Nephron (organoid): ENCODE measurements at regions not wholly inside any gene's neighbourhood (a gene's known extent, or its start where the extent isn't known, plus 50 kb on each side); places are given as distances from the start of the nearest gene placed in this dataset.
"Not testable (repeated sequence)": the region's sequence is repeated elsewhere in the genome, so short reads cannot be mapped to it uniquely, and the experiment has no call there.

ENCODE experiments used
- H3K27ac Mint-ChIP-seq, 3 experiments: 2 replicates each; pipeline ENCODE4 v1.8.0; 2020; ENCODE audit warnings: mixed read lengths in 3 of 3, mild to moderate bottlenecking in 2 of 3, moderate library complexity in 1 of 3
- H3K27me3 Mint-ChIP-seq: 2 replicates; pipeline ENCODE4 v1.8.0; 2021; ENCODE audit warnings: low read depth, mild to moderate bottlenecking, moderate library complexity, mixed read lengths
- H3K36me3 Mint-ChIP-seq: 2 replicates; pipeline ENCODE4 v1.8.0; 2020; ENCODE audit warnings: low read depth, mixed read lengths
- H3K4me1 Mint-ChIP-seq: 2 replicates; pipeline ENCODE4 v1.8.0; 2020; ENCODE audit warnings: mixed read lengths
- H3K4me3 Mint-ChIP-seq, 3 experiments: 2 replicates each; pipeline ENCODE4 v1.8.0; 2020; ENCODE audit warnings: mild to moderate bottlenecking in 3 of 3, mixed read lengths in 3 of 3, moderate library complexity in 2 of 3
- H3K9me3 Mint-ChIP-seq: 2 replicates; pipeline ENCODE4 v1.8.0; 2020; ENCODE audit warnings: mixed read lengths
- TF ChIP-seq, protein P1 (sequence below), 3 experiments: fragments of 200-600 bp; sonication (generic); IDR thresholded peaks; one replicate each; pipeline ENCODE4 v1.5.0; 2021; ENCODE audit warnings: antibody characterized with exemption in 3 of 3; ENCODE audit not compliant: unreplicated experiment in 3 of 3

- not testable (repeated sequence) for H3K4me3 Mint-ChIP-seq, H3K9me3 Mint-ChIP-seq, H3K4me1 Mint-ChIP-seq, H3K27ac Mint-ChIP-seq, H3K27me3 Mint-ChIP-seq, H3K36me3 Mint-ChIP-seq
Measured at GRCh38 chr17:13659051-13659450, 57.3 kb upstream of the HS3ST3A1 start.

GRCh38 chr17:13665872-13666635, 64.3 kb upstream of the HS3ST3A1 start:
- H3K4me1 Mint-ChIP-seq = no peaks in the 10 kb centered on the region
- H3K27ac Mint-ChIP-seq = no peak overlapping the region
- H3K4me3 Mint-ChIP-seq = no peak overlapping the region
- H3K9me3 Mint-ChIP-seq = peaks cover 33% of the 10 kb centered on the region
- TF ChIP-seq, protein P1, sequence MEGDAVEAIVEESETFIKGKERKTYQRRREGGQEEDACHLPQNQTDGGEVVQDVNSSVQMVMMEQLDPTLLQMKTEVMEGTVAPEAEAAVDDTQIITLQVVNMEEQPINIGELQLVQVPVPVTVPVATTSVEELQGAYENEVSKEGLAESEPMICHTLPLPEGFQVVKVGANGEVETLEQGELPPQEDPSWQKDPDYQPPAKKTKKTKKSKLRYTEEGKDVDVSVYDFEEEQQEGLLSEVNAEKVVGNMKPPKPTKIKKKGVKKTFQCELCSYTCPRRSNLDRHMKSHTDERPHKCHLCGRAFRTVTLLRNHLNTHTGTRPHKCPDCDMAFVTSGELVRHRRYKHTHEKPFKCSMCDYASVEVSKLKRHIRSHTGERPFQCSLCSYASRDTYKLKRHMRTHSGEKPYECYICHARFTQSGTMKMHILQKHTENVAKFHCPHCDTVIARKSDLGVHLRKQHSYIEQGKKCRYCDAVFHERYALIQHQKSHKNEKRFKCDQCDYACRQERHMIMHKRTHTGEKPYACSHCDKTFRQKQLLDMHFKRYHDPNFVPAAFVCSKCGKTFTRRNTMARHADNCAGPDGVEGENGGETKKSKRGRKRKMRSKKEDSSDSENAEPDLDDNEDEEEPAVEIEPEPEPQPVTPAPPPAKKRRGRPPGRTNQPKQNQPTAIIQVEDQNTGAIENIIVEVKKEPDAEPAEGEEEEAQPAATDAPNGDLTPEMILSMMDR (IDR thresholded peaks at IDR 0.05; ENCODE audit: unreplicated experiment in 3 of 3) = no peak
- H3K36me3 Mint-ChIP-seq = peaks cover 7% of the 10 kb centered on the region
- peaks cover 6% of the 10 kb centered on the region for H3K27me3 Mint-ChIP-seq

- no peak overlapping the region for H3K4me3 Mint-ChIP-seq
- peaks cover 7% of the 10 kb centered on the region for H3K36me3 Mint-ChIP-seq
- no peaks in the 10 kb centered on the region for H3K4me1 Mint-ChIP-seq
- TF ChIP-seq, protein P1 (IDR thresholded peaks at IDR 0.05; ENCODE audit: unreplicated experiment in 3 of 3) = no peak
- H3K27me3 Mint-ChIP-seq = peaks cover 9% of the 10 kb centered on the region
- peaks cover 45% of the 10 kb centered on the region for H3K9me3 Mint-ChIP-seq
- H3K27ac Mint-ChIP-seq = no peak overlapping the region
Measured at GRCh38 chr17:13671341-13671740, 69.6 kb upstream of the HS3ST3A1 start.

GRCh38 chr17:13671771-13672170, 70.0 kb upstream of the HS3ST3A1 start:
- Mint-ChIP-seq H3K9me3 (peaks cover 45% of the 10 kb centered on the region), H3K27me3 (peaks cover 9% of the 10 kb centered on the region), H3K27ac (no peak overlapping the region), H3K36me3 (peaks cover 7% of the 10 kb centered on the region), H3K4me3 (no peak overlapping the region), H3K4me1 (no peaks in the 10 kb centered on the region)
- TF ChIP-seq, protein P1 (IDR thresholded peaks at IDR 0.05; ENCODE audit: unreplicated experiment in 3 of 3) = no peak

DNA sequence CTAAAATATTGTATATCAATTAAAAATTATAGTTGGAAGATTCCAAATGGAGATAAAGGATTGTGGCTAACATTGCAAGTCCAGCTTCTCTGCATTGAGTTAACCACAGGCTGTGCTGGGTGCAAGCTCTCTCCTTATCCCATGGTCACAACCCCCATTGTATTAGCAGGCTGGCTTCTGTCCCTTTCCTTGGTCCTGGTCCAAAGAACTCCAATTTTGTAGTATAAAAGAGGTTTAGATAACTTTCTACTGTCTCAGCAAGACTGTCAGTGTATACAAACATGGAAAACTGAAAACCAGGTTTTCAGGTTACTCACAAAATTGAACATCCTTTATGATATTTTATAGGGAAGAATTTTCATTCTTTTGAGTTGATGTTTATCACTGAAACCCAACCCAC, 76.6 kb upstream of the HS3ST3A1 start:
- TF ChIP-seq, protein P1 (IDR thresholded peaks at IDR 0.05; ENCODE audit: unreplicated experiment in 3 of 3) = no peak
- no peak overlapping the region for H3K27ac Mint-ChIP-seq
- H3K4me1 Mint-ChIP-seq = no peaks in the 10 kb centered on the region
- H3K9me3 Mint-ChIP-seq = peaks cover 7% of the 10 kb centered on the region
- no peak overlapping the region for H3K4me3 Mint-ChIP-seq
- H3K27me3 Mint-ChIP-seq = no peaks in the 10 kb centered on the region
- no peaks in the 10 kb centered on the region for H3K36me3 Mint-ChIP-seq

- no peaks in the 10 kb centered on the region for H3K36me3 Mint-ChIP-seq
- H3K9me3 Mint-ChIP-seq = peaks cover 4% of the 10 kb centered on the region
- no peak overlapping the region for H3K27ac Mint-ChIP-seq
- H3K4me1 Mint-ChIP-seq = no peaks in the 10 kb centered on the region
- TF ChIP-seq, protein P1 (IDR thresholded peaks at IDR 0.05; ENCODE audit: unreplicated experiment in 3 of 3) = no peak
- no peak overlapping the region for H3K4me3 Mint-ChIP-seq
- no peaks in the 10 kb centered on the region for H3K27me3 Mint-ChIP-seq
Measured at GRCh38 chr17:13678841-13679240, 77.1 kb upstream of the HS3ST3A1 start.
